GM18505 (cell line): ENCODE measurements at regions not wholly inside any gene's neighbourhood (a gene's known extent, or its start where the extent isn't known, plus 50 kb on each side); places are given as distances from the start of the nearest gene placed in this dataset.

Experiments used
- ATAC-seq: cut with Tn5 transposase; IDR thresholded peaks from one replicate; pipeline ENCODE4 v1.9.1; 2021; ENCODE audit not compliant: unreplicated experiment
- POLR2A ChIP-seq: IDR thresholded peaks from 4 replicates; pipeline ENCODE4 v1.6.1; 2011; ENCODE audit warnings: borderline replicate concordance; ENCODE audit not compliant: insufficient read depth, insufficient read length; ENCODE audit errors: extremely low read depth

- TF ChIP-seq POLR2A = no peak
- ATAC-seq = no peak
These were observed 334.8 kb downstream of the GLRX3 start for GRCh38 chr10:130470973-130471372.

GRCh38 chr10:130471486-130471885, 335.3 kb downstream of the GLRX3 start:
- ATAC-seq = no peak
- TF ChIP-seq POLR2A = no peak

- no peak for ATAC-seq
These were observed 336.0 kb downstream of the GLRX3 start for GRCh38 chr10:130472236-130472635.

GRCh38 chr10:130474591-130474990, 338.4 kb downstream of the GLRX3 start:
- ATAC-seq = no peak
- TF ChIP-seq POLR2A = no peak

More at GRCh38 chr10:130472236-130472635, 336.0 kb downstream of the GLRX3 start:
- no peak for TF ChIP-seq POLR2A

GRCh38 chr10:130477360-130477759, 341.2 kb downstream of the GLRX3 start:
- TF ChIP-seq POLR2A = no peak
- ATAC-seq = no peak

- no peak for ATAC-seq
- TF ChIP-seq POLR2A = no peak
These were observed 343.0 kb downstream of the GLRX3 start for GRCh38 chr10:130479146-130479545.

- ATAC-seq = no peak
- no peak for TF ChIP-seq POLR2A
These were observed 343.7 kb downstream of the GLRX3 start for GRCh38 chr10:130479926-130480325.

- ATAC-seq = no peak
- TF ChIP-seq POLR2A = no peak
These were observed 344.3 kb downstream of the GLRX3 start for GRCh38 chr10:130480491-130480890.

- ATAC-seq = no peak
- TF ChIP-seq POLR2A = no peak
These were observed 345.1 kb downstream of the GLRX3 start for GRCh38 chr10:130481076-130481930.

GRCh38 chr10:130481936-130482335, 345.7 kb downstream of the GLRX3 start:
- ATAC-seq = no peak
- TF ChIP-seq POLR2A = no peak

GRCh38 chr10:130483691-130484467, 347.7 kb downstream of the GLRX3 start:
- ATAC-seq = no peak
- no peak for TF ChIP-seq POLR2A

- TF ChIP-seq POLR2A = no peak
These were observed 348.4 kb downstream of the GLRX3 start for GRCh38 chr10:130484468-130485180.

GRCh38 chr10:130485236-130485957, 349.2 kb downstream of the GLRX3 start:
- ATAC-seq = no peak
- TF ChIP-seq POLR2A = no peak

More at GRCh38 chr10:130484468-130485180, 348.4 kb downstream of the GLRX3 start:
- no peak for ATAC-seq
